Ishikawa (cell line): ENCODE measurements at regions not wholly inside any gene's neighbourhood (a gene's known extent, or its start where the extent isn't known, plus 50 kb on each side); places are given as distances from the start of the nearest gene placed in this dataset.

Experiments used
- CEBPB ChIP-seq: IDR thresholded peaks from 2 replicates; pipeline ENCODE4 v1.6.1; 2012
- RAD21 ChIP-seq: IDR thresholded peaks from 2 replicates; pipeline ENCODE4 v1.6.1; 2012; ENCODE audit warnings: low read depth
- TF ChIP-seq, protein P1 (sequence below): IDR thresholded peaks from 2 replicates; pipeline ENCODE4 v1.6.1; 2012

DNA sequence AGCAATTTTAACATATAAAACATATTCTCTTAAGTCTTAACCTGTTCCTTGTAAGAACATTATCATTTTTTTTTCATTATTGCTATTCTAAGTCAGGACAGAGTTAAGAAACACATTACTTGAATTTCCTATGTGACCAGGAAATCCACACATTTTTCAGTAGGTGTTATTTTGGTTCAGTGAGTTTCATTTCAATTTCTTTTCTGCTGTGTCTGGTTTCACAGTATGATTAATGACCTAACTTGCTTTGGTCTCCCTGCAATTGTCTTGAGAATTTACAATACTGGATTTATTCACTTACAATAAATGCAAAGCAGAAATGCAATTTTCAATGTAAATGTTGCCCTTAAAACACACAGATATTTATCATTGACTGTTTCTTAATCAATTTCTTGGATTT, 396.9 kb upstream of the TMTC1 start:
- TF ChIP-seq, protein P1, sequence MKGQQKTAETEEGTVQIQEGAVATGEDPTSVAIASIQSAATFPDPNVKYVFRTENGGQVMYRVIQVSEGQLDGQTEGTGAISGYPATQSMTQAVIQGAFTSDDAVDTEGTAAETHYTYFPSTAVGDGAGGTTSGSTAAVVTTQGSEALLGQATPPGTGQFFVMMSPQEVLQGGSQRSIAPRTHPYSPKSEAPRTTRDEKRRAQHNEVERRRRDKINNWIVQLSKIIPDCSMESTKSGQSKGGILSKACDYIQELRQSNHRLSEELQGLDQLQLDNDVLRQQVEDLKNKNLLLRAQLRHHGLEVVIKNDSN, result no peak
- TF ChIP-seq CEBPB (no peak), RAD21 (no peak)
